Myocyte (in vitro differentiated cells): ENCODE measurements at regions not wholly inside any gene's neighbourhood (a gene's known extent, or its start where the extent isn't known, plus 50 kb on each side); places are given as distances from the start of the nearest gene placed in this dataset.

Experiments used
- DNase-seq: peaks from one replicate; pipeline ENCODE4 v3.0.0-alpha.2; 2012; ENCODE audit warnings: low read depth

DNA sequence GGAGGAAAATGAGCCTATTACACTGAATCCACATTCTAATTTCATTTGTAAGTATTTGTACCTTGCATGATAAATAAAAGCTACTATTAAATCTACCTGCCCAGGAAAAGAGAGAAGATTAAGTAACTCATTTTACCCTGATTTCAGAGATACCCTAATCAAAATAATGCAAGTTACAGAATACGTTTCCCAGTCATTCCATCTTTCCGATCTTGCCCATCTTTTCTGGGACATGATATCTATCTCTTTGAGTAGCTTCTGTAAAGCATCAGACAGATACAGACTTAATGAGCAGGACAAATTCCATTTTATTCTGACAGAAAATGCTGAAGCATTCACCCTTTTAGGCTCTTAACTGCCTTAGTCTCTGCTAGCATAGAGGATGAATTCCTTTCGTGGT is 56.6 kb downstream of the SPRY2 start:
- DNase-seq = no peak

DNA sequence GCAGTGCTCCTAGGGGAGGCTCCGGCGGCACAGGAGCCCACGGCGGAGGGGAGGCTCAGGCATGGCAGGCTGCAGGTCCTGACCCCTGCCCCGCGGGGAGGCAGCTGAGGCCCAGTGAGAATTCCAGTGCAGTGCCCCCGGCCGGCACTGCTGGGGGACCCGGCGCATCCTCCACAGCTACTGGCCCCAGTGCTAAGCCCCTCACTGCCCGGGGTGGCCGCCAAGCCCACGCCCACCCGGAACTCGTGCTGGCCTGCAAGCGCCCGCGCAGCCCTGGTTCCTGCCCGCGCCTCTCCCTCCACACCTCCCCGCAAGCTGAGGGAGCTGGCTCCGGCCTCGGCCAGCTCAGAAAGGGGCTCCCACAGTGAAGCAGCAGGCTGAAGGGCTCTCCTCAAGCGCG is 62.2 kb downstream of the SPRY2 start:
- DNase-seq = no peak

DNA sequence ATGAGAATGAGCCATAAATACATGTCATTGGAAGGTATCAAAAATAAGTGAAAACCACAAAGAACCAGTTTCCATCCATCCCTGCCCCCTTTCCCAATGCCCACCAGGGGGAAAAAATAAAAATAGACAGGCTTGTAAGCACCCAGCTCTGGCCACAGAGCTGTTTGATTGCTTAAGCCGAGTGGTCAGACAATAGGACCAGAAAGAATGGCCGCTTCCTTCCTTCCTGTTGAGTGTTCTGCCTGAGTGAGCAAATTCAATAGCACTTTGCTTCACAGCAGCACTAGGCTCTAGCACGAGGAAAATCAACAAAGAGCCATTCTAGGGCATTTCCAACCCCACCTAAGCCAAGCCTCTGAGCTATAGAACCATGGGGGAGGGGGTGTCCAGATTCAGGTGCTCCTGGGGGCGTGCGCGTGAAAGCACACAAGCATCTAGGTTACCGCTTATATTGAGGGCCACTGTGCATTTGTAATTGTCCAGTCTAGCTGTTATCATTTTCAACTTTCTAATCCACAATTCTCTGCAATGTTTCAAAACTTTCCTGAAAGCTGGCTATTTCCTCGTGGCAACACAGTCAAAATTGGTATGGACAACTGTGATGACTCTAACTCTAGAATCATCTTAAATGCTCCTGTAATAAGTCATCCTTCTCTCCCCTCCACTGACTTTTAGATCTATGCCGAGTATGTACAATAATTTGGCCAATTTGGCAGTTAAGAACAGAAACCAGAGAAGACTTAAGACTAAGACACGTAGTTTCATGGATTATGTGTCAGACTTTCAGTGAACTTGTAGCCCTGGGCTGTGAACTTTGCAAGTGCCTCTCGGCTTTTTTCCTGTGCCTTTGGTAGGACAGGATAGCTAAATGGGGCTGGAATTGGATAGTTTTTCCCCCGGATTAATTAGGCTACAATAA is 64.3 kb downstream of the SPRY2 start:
- DNase-seq = no peak

DNA sequence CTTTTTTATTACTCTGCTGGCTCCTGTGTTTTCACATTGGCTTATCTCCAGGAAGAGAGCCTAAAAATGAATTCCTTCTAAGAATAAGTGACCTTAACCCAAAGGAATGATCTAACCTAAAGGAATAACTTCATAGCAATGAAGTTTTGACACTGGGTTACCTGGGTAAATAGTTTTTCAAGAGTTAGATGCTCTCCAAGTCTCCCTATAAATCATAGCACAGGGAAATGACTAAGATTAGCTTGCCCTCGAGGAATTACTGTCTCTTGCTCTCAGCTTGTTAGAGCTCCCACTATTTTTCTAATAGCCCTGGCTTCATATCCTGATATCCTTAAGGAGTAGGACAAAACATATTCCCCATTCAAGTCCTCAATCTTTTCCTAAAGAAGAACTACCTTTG is 66.3 kb downstream of the SPRY2 start:
- DNase-seq = no peak

DNA sequence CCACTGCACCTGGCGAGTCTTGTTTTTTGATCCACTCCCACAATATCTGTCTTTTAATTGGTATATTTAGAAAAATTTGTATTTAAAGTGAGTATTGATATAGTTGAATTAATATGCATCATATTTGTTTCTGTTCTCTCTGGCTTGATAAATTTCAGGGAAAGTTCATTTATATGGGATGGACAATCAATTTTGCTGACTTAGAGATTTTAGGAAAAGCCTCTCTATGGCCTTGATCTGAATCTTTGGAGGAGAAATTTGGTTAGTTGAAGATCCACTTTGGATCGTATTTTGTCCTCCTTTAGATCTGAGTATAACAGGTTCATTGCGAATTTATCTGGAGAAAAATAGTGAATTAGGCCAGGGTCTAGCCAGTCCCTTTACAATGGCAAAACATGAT is 67.2 kb downstream of the SPRY2 start:
- DNase-seq = no peak

DNA sequence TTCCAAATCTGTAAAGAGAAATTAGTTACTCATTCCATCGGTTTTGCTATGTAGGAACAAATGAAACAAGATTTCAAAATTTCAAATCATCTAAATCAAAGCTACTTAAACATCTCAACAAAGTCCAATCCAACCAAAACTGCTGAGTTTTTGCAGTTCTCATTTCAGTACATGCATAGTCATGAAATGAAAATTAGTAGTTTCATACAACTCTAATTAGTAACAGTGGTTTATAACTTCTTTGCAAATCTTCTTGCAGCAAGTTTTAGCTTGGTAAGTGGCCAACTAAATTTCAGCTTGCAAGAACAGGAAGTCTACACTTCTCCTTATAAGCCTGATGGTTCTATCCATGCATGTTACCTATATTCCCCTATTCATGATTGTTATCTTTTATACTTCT is 75.6 kb downstream of the SPRY2 start:
- no peak for DNase-seq

DNA sequence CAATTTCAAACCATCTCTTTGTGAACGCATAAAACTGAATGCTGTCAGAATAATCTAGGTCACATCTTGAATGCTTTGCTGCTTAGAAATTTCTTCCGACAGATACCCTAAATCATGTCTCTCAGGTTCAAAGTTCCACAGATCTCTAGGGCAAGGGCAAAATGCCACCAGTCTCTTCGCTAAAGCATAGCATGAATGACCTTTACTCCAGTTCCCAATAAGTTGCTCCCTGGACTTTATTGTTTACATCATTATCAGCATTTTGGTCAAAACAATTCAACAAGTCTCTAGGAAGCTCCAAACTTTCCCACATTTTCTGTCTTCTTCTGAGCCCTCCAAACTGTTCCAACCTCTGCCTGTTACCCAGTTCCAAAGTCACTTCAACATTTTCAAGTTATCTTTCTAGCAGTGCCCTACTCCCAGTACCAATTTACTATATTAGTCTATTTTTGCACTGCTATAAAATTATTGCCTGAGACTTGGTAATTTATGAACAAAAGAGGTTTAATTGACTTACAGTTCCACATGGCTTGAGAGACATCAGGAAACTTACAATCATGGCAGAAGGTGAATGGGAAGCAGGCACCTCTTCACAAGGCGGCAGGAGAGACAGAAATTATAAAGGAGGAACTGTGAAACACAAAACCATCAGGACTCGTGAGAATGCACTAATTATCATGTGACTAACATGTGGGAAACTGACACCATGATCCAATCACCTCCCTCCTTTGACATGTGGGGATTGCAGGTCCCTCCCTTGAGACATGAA is 77.0 kb downstream of the SPRY2 start:
- DNase-seq = no peak

DNA sequence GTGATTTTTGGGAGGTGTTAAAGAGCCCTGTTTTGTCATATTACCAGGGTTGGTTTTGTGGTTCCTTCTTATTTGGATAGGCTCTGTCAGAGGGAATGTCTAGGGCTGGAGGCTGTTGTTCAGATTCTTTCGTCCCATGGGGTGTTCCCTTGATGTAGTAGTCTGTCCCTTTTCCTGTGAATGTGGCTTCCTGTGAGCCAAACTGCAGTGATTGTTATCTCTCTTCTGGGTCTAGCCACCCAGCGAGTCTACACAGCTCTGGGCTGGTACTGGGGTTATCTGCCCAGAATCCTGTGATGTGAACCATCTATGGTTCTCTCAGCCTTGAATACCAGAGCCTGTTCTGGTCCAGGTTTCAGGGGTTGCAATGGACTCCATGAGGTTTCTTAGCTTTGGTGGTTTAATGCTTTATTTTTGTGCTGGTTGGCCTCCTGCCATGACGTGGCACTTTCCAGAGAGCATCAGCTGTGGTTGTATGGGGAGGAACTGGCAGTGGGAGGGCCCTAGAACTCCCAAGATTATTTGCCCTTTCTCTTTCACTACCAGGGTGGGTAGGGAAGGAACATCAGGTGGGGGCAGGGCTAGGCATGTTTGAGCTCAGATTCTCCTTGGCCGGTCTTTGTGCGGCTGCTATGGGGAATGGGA is 78.8 kb downstream of the SPRY2 start:
- no peak for DNase-seq

DNA sequence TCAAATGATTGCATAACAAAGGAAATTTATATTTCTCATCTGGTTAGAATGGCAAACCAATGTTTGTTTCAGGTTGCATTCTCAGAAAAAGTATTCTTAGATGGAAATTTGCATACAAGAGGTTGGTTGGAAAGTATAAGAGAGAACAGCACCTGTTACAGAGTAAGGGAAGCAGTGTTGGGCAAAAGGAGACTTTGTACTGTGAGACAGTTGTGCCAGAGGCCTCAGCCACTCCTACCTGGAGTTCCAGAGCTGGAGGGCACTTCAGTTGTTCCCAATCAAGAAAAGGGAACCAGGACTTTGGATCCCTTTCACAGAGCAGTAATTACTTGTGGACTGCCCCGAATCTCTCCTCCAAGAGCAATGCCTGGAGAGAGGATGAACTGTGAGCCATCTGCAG is 81.8 kb downstream of the SPRY2 start:
- DNase-seq = no peak

DNA sequence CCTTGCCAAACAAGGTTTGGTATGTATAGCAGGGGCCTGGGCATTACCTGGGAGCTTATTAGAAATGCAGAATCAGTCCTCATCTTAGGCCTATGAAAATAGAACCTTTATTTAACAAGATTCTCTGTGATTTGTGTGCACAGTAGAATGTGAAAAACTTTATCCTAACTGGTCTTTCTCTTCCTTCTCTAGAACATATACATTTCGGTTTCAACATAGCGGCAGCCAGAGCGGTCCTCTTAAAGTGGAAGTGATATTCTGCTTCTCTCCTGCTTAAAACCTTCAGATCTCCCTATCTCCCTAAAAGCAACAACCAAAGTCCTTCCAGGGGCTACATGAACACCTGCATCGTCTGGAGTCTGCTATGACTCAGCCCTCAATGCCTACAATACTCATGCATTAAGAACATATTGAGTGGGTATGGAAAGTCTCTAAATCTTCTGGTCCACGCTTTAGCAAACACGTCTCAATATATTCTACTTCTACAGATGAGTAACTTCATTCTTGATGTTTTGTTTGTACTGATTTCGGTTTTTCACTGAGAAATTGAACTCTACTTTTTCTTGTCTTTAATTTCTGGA is 84.5 kb downstream of the SPRY2 start:
- DNase-seq = no peak

DNA sequence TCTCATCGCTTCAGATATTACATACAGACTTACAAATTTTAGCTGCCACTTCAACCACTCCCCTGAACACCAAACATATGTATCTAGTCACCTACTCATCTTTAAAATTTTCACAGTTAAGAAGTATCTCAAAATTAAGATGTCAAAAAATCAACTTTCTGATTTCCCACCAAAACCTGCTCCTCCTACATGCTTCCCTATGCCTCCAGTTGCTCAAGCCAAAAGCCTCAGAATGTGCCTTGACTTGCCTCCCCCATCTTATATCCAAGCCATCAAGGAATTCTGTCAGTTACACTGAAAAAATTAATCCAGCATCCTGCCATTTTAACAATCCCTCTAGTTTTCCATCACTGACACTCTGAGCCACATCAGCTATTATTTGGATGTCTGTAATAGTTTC is 85.0 kb downstream of the SPRY2 start:
- DNase-seq = no peak

DNA sequence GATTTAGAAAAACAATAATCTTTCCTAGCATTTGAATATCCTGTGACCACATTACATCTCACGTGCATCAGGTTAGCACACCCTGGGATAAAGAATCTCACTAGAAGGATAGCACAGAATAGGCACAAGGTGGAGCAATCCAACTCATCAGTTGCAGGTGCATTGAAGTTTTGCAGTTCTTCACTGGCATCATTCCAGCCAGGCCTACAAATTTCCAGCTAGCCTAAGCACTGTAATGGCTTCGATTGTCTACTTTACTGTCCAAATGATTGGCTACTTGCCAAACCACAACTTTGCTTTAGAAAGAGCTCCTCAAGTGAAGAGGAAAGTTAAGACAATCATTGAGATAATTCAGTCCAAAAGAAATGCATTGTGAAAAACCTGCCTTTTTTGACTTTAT is 89.5 kb downstream of the SPRY2 start:
- peak; percentile 52 for DNase-seq

DNA sequence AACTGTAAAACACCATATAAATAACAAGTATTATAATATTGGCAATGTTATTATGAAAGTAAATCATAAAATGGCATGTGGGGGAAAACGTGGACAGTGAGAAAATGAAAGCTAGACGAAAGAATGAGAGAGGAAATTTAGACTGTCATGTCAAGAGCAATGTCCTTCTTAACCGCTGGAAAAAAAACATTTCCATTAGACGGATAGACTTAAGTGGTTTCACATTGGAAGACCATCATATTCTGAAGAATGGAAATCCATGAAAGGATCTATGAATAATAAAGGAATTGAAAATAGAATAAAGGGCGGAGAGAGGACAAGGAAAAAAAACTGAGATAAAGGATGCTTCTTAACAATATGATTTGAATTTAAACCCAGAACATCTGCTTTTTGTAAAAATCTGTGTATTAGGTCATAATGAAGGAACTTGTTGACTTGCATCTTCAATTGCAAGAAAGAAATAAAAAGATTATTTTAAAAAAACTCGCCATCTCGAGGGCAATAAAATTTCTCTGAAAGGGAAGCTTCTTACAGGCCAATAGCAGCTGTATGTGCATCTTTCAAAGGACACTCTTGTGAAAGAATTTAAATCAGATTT is 90.6 kb downstream of the SPRY2 start:
- no peak for DNase-seq

DNA sequence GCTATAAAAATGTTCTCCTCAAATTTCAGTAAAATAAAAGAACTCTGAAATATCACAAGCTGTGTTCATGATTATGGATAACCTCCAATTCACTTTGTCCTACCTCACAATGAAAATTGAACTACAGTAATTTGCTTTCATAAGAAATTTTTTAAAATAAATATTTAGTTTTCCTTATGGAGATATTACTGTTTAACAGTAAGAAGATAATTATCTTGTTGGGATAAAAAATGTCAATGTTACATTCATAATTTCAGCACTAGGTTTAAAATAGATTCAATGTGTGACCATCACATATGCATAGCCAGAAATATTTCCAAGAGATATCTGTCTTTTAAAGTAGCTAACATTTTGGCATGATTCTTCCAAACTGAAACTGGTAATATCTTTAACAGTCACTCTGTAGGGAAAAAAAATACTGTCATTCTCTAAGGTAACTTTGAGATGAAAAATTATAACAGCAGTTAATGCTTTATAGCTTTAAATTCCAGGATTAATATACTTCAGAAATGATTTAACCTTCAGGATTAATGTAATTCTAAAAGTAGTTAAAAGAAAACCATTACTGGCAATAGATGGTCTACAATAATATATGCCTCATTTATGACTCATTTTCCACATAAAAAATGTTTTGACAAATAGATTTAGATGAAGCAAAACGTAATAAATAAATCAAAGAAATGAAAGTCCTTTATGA is 91.3 kb downstream of the SPRY2 start:
- DNase-seq = no peak

DNA sequence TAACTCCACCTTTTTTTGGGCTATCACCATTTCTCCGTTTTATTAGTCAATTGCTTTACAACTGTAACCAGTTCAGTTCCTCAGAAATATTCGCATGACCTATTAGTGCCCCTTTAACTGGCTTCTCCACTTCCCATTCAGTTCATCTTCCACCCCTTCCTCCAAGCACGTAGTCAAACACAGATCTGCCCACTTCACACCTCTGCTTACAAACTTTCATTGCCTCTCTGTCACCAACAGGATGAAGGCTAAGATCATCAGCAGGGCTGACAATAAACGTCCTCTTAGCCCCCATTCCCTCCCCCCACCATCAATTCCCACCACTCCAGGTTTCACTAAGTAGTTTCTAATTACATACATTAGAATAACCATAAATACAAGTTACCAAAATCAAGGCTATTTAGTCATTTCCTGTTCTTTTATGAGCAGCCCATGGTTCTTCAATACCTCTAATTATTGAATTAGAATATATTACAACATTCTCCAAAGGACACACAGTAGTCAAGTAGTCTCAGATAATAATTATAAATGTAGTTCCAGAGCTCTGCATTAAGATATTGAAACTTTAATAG is 95.7 kb downstream of the SPRY2 start:
- no peak for DNase-seq

DNA sequence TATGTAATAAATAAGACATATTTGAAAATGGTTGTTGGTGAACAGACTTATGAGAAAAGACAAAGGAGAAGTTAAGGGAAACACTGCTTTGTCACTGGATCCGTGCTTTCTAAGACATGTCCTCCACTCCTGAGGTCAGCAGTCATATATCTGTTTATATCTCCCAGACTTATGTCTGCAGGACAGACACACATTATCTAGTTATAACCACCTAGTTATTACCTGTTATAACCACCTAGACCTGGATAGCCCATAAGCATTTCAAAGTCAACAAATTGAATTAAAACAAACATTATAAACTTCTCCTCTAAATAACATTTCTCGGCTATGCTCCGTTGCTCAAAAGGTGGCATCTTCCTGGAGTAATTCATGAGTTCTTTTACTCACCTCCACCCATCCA is 96.4 kb downstream of the SPRY2 start:
- no peak for DNase-seq

DNA sequence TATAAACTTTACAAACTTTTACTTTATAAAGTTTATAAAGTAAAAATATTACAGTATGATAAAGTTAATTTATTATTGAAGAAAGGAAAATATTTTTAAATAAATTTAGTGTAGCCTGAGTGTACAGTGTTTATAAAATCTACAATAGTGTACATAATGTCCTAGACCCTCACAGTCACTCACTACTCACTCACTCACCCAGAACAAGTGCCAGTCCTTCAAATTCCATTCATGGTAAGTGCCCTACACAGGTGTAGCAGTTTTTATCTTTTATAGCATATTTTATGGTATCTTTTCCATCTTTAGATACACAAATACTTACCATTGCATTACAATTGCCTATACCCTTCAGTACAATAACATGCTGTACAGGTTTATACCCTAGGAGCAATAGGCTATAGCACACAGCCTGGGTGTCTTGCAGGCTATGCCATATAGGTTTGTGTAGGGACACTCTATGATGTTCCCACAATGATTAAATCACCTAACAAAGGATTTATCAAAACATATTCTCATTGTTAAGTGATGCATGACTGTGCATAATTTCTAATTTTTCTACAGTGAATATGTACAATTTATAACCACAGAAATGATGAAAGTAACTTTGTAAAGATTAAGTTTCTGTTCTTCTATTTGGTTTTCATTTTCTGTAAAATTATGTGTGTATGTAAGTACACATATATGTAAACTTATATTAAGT is 98.0 kb downstream of the SPRY2 start:
- DNase-seq = no peak

DNA sequence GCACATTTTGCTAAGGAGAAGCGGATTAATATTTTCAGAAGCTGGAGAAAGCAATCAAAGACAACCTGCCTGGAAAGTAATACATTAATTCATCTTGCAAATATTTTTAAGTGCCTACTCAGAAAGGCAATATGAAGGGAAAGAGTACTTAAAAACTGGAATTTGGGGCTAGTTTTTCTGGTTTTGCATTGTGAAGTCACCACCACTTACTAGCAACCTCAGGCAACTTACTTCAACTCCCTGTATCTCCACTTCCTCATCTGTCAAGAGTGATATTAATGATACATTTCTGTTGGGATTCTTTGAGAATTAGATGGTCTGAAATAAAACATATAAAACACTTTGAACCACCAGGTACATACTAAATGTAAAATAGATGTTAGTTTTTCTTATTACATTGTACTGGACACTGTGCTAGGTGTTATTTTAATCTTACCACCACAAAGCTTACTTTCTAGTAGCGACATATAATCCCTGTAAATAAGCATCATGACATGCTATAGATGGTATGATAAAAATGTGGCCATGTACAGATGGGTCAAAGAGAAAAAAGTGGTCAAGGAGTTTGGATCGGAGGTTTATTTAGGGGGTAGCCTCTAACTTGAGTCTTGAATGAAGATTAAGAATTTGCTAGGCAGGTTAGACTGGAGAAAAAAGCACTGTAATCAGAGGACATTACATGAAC is 101.2 kb downstream of the SPRY2 start:
- no peak for DNase-seq

DNA sequence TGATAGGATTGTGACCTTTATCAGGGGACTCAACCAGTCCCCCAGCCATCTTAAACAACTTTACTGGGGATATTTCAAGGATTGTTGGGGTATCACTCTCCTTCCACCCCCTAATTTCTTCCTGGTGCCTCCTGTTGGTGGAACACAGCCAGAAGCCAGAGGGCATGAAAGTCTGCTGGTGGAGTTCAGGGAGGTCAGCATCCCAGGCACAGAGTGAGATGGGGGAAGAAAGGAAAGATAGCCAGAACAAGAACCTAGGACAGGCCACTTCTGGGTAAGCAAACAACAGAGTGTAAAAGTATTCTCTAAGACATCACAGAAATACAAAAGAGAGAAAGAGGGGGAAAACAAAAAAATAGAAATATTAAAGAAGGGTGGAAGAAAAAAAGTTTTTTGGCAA is 101.8 kb downstream of the SPRY2 start:
- no peak for DNase-seq
